ENCODE measurements at regions not wholly inside any gene's neighbourhood (a gene's known extent, or its start where the extent isn't known, plus 50 kb on each side); places are given as distances from the start of the nearest gene placed in this dataset.

GRCh38 chr18:37871561-37871960, 306.0 kb upstream of the CELF4 start:
- no peaks in the 10 kb centered on the region for H3K9me3 ChIP-seq (ENCODE audit: low read depth)
- no peak for DNase-seq (ENCODE audit: low read depth in 1 of 2, low spot score in 1 of 2)

DNA sequence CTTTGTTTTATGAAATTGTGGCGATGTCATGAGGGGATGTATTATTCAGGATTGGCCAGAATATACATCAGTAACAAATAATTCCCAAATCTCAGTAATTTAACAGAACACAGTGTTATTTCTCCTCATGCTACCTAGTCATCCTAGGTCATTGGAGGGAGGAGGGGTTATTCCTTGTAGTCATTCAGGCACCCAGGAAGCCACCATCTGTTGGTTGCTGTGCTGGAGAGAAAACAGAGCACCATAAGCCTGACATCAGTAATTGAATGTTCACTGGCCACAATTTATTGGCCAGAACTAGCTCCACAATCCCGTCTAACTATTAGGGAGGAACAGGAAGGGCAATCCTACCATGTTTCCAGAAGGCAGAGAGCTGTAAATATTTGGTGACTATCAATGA, 303.5 kb upstream of the CELF4 start:
- DNase-seq (ENCODE audit: low read depth in 1 of 2, low spot score in 1 of 2): no peak
- TF ChIP-seq, protein P1, sequence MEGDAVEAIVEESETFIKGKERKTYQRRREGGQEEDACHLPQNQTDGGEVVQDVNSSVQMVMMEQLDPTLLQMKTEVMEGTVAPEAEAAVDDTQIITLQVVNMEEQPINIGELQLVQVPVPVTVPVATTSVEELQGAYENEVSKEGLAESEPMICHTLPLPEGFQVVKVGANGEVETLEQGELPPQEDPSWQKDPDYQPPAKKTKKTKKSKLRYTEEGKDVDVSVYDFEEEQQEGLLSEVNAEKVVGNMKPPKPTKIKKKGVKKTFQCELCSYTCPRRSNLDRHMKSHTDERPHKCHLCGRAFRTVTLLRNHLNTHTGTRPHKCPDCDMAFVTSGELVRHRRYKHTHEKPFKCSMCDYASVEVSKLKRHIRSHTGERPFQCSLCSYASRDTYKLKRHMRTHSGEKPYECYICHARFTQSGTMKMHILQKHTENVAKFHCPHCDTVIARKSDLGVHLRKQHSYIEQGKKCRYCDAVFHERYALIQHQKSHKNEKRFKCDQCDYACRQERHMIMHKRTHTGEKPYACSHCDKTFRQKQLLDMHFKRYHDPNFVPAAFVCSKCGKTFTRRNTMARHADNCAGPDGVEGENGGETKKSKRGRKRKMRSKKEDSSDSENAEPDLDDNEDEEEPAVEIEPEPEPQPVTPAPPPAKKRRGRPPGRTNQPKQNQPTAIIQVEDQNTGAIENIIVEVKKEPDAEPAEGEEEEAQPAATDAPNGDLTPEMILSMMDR (IDR thresholded peaks at IDR 0.05; ENCODE audit: low read depth, low read length): no peak
- Histone ChIP-seq H3K27ac (no peak overlapping the region), H3K9me3 (ENCODE audit: low read depth) (no peaks in the 10 kb centered on the region), H3K4me1 (ENCODE audit: low read depth) (peaks cover 13% of the 10 kb centered on the region), H3K27me3 (no peaks in the 10 kb centered on the region), H3K36me3 (no peaks in the 10 kb centered on the region), H3K4me3 (no peak overlapping the region)

More at GRCh38 chr18:37871561-37871960, 306.0 kb upstream of the CELF4 start:
- TF ChIP-seq, protein P1 (IDR thresholded peaks at IDR 0.05; ENCODE audit: low read depth, low read length): no peak
- Histone ChIP-seq H3K27me3 (no peaks in the 10 kb centered on the region), H3K27ac (no peak overlapping the region), H3K4me3 (no peak overlapping the region), H3K4me1 (ENCODE audit: low read depth) (peaks cover 13% of the 10 kb centered on the region), H3K36me3 (no peaks in the 10 kb centered on the region)

DNA sequence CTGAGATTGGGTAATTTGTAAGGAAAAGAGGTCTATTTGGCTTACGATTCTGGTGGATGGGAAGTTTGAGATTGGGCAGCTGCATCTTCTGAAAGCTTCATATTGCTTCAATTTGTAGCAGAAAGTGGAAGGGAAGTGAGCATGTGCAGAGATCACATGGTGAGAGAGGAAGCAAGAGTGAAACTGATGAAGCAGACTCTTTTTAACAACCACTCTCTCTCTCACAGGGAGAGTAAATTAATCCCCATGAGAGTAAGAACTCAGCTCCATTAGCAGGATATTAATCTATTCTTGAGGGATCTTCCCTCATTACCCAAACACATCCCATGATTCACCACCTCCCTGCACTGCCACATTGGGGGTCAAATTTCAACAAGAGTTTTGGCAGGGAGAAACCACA, 298.5 kb upstream of the CELF4 start:
- no peaks in the 10 kb centered on the region for H3K4me1 ChIP-seq (ENCODE audit: low read depth)
- no peak for DNase-seq (ENCODE audit: low read depth in 1 of 2, low spot score in 1 of 2)
- no peaks in the 10 kb centered on the region for H3K9me3 ChIP-seq (ENCODE audit: low read depth)
- H3K27ac ChIP-seq: no peak overlapping the region
- no peak overlapping the region for H3K4me3 ChIP-seq
- H3K27me3 ChIP-seq: no peaks in the 10 kb centered on the region
- TF ChIP-seq, protein P1 (IDR thresholded peaks at IDR 0.05; ENCODE audit: low read depth, low read length): no peak
- no peaks in the 10 kb centered on the region for H3K36me3 ChIP-seq

- no peaks in the 10 kb centered on the region for H3K36me3 ChIP-seq
- H3K9me3 ChIP-seq (ENCODE audit: low read depth): no peaks in the 10 kb centered on the region
- TF ChIP-seq, protein P1 (IDR thresholded peaks at IDR 0.05; ENCODE audit: low read depth, low read length): no peak
- no peak for DNase-seq (ENCODE audit: low read depth in 1 of 2, low spot score in 1 of 2)
- no peaks in the 10 kb centered on the region for H3K27me3 ChIP-seq
- no peak overlapping the region for H3K27ac ChIP-seq
- H3K4me3 ChIP-seq: no peak overlapping the region
- no peaks in the 10 kb centered on the region for H3K4me1 ChIP-seq (ENCODE audit: low read depth)
Observed at GRCh38 chr18:37861981-37862380, 296.4 kb upstream of the CELF4 start.

DNA sequence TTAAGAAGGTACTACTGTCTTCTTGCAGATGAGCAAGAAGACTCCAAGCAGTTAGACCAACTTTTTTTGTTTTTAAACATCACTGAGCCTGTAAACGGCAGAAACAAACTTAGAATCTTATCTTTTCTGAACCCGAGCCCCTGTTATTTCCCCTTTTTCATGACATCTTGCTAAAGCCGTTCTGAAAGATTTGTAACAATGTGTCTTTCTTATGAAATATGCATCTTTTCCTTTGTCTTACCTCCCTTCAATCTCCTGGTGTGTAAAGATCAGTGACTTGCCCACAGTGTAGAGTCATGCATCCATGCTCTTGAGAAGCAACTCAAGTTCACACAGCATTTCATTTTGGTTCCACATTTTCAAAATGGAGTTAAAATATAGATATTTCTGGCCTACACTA, 288.8 kb upstream of the CELF4 start:
- H3K9me3 ChIP-seq (ENCODE audit: low read depth): no peaks in the 10 kb centered on the region
- H3K27ac ChIP-seq: no peak overlapping the region
- no peaks in the 10 kb centered on the region for H3K27me3 ChIP-seq
- no peak for DNase-seq (ENCODE audit: low read depth in 1 of 2, low spot score in 1 of 2)
- H3K36me3 ChIP-seq: no peaks in the 10 kb centered on the region
- H3K4me3 ChIP-seq: no peak overlapping the region
- TF ChIP-seq, protein P1 (IDR thresholded peaks at IDR 0.05; ENCODE audit: low read depth, low read length): no peak
- no peaks in the 10 kb centered on the region for H3K4me1 ChIP-seq (ENCODE audit: low read depth)

- TF ChIP-seq, protein P1 (IDR thresholded peaks at IDR 0.05; ENCODE audit: low read depth, low read length): no peak
- H3K36me3 ChIP-seq: no peaks in the 10 kb centered on the region
- DNase-seq (ENCODE audit: low read depth in 1 of 2, low spot score in 1 of 2): no peak
- H3K27me3 ChIP-seq: no peaks in the 10 kb centered on the region
- no peak overlapping the region for H3K4me3 ChIP-seq
- H3K9me3 ChIP-seq (ENCODE audit: low read depth): no peaks in the 10 kb centered on the region
- H3K4me1 ChIP-seq (ENCODE audit: low read depth): no peaks in the 10 kb centered on the region
- H3K27ac ChIP-seq: no peak overlapping the region
Observed at GRCh38 chr18:37853706-37854105, 288.1 kb upstream of the CELF4 start.

All from cardiac muscle cell (in vitro differentiated cells and primary cell).